ENCODE measurements at regions not wholly inside any gene's neighbourhood (a gene's known extent, or its start where the extent isn't known, plus 50 kb on each side); places are given as distances from the start of the nearest gene placed in this dataset.
"Not testable (repeated sequence)": the region's sequence is repeated elsewhere in the genome, so short reads cannot be mapped to it uniquely, and the experiment has no call there.

DNA sequence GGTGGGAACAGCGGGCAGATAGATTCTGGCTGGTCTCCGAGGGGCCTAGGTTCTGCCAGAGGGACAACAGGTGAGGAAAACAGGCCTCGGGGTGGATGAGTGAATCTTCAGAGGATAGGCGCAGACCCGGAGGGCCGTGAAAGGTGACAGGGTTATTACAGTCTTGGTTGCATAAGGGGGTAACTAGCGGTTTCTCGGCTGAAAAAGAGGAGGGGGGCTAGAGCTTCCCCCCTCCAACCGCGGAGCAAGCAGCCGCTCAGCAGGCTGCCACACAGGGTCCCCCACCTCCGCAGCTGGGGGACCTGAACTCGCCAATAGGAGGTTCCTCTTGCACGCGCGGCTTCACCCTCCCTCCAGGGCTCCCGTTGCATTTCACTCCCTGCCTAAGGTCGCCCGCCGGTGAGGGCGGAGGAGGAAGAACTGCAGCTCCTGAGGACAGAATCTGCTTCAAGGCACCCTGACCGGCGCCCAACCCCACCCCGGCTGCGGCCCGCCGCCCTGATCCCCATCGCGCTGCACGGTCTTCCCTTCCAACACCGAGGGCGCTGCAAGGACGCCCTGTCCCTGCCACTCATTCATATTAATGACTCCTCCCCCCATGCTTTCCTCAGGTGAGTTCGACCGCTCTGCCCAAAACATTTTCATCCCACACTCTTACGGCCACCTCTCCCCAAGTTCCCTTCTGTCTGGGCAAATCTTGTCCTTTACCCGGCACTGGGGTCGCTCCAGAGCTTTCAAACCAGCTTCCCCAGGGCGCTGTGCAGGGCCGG, 174.3 kb downstream of the SPATA31A6 start:
- H3K27ac ChIP-seq; H3K4me3 ChIP-seq; intact Hi-C loops (cut with DNase I; ENCODE audit: low total_unique reads); H3K36me3 ChIP-seq; H3K27me3 ChIP-seq; H3K4me1 ChIP-seq; H3K9me3 ChIP-seq; DNase-seq: not testable (repeated sequence)
- 18 to 47% (median 28%) methylated on average over 18 to 32 of the region's 40 CpGs for WGBS, 5 donors

DNA sequence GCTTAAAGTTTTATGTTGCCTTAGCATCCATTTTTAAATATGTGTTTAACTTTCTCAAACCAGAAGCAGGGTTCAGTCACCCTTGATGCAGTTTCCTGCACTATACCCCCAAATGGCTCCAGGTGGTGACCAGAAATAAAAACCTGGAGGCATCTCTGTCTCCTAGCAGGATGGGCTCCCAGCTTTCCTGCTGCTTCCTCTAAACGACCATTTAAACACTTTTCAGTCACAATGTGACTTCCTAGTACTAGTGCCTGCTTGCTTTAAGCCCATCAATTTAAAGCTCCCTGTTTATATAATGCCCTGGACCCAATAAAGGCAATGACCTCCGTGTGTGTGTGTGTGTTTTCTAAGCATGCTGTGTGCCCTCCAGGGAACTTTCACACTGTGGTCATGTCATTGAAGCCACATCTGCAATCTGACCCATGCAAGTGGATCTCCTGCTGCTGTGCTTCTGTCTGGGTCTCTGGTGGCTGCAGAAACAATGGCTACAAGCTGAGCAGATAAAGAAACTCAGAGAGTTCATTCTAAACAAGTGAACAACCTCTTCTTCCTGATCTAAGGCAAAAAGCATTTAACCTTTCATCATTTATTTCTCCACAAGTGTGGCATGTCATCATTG, 175.3 kb downstream of the SPATA31A6 start:
- H3K27me3 ChIP-seq; H3K36me3 ChIP-seq; intact Hi-C loops (cut with DNase I; ENCODE audit: low total_unique reads); H3K9me3 ChIP-seq; DNase-seq; H3K4me1 ChIP-seq; H3K27ac ChIP-seq; H3K4me3 ChIP-seq: not testable (repeated sequence)
- WGBS, 5 donors: 5 to 12% (median 9%) methylated on average over 2 of the region's 2 CpGs

DNA sequence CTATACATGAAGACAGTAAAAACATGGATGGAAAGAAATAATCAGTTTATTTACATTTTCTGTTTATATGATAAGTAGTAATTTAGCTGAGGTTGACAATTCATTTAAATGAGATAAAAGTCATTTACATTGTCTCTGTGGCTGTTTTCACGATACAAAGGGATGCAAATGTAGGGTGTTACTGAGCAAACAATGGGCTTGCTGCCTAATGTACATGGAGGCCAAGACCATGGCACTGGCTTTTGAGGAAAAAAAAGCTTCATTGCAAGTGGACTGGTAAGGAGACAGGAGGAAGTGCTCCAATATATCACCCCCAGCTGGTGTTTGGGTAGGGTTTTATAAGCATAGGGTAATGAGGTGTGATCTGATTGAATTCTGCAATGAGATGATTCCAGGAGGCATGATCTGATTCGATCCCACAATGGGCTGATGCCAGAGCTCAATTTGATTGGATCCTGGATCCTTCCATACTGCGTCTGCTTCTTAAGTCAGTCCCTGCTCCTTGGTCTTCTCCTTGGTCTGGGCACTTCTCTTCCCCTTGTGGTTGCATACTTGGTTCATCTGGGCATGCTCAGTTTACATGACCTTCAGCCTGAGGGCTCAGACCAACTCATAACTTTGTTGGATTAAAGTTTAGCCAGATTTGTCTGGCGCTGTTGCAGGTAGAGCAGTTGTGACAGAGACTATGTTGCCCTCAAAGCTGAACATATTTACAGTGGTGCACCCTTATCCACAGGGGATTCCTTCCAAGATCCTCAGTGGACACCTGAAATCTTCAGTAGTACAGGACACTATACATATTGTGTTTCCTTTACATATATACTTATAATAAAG, 181.2 kb downstream of the SPATA31A6 start:
- H3K4me3 ChIP-seq; H3K27me3 ChIP-seq; H3K36me3 ChIP-seq; H3K9me3 ChIP-seq; H3K27ac ChIP-seq; H3K4me1 ChIP-seq; intact Hi-C loops (cut with DNase I; ENCODE audit: low total_unique reads); DNase-seq: not testable (repeated sequence)
- WGBS, 5 donors: 32 to 79% (median 58%) methylated on average over 1 to 3 of the region's 4 CpGs

DNA sequence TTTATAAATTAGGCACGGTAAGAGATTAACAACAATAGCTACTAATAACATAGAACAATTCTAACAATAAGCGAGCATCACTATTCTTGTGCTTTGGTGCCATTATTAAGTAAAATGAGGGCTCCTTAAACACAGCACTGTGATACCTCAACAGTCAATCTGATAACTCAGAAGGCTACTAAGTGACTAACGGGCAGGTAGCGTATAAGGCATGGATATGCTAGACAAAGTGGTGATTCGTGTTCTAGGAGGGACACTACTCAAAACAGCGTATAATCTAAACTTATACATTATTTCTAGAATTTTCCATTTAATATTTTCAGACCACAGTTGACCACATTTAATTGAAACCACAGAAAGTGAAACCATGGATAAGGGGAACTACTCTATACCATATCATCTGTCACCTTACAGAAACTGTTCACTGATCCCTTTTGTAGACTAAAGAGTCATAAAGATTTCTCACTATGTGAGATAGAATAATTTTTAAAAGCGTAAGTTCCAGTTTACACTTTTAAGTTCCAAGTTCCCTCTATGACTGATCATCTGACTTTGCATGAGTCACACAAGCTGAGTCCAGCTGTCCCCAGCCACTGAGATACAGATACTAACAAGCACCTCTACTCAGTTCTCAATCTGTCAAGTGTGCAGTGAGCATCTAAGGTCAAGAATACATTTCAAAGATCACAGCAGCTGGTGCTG, 181.9 kb downstream of the SPATA31A6 start:
- H3K27me3 ChIP-seq; H3K4me1 ChIP-seq; H3K36me3 ChIP-seq; DNase-seq; H3K9me3 ChIP-seq; H3K27ac ChIP-seq; H3K4me3 ChIP-seq; intact Hi-C loops (cut with DNase I; ENCODE audit: low total_unique reads): not testable (repeated sequence)
- WGBS, 5 donors: 73 to 82% (median 79%) methylated on average over 6 to 7 of the region's 7 CpGs

DNA sequence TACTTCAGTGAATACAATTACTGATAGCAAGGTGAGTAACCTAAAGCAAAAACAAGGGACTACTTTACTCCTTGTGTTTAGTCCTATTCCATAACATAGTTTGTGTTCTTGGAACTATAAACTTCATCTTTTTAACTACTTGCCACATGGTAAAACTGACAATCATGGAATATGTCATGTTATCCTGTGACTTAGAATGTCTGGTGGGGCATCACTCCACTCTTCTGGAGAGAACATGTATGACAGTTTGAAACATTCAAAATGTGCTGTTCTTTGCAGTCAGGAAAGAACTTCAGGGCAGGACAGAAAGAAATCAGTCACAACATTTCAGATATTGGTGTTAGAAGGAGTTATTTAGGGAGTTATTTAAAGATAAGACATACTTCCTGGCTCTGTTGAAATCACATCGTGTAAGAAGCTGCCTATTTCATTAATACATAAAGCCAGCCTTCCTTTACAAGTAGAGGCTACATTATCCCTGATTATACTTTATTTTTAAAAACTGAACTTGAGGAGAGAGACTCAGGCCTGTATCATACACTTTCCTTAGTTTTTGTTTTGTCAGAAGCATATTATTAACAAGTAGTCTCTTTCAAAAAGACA, 184.9 kb downstream of the SPATA31A6 start:
- H3K36me3 ChIP-seq; intact Hi-C loops (cut with DNase I; ENCODE audit: low total_unique reads); H3K9me3 ChIP-seq; H3K4me1 ChIP-seq; H3K27ac ChIP-seq; H3K27me3 ChIP-seq; H3K4me3 ChIP-seq; DNase-seq: not testable (repeated sequence)
- 9 to 18% (median 14%) methylated on average over 1 of the region's 1 CpG for WGBS, 5 donors

DNA sequence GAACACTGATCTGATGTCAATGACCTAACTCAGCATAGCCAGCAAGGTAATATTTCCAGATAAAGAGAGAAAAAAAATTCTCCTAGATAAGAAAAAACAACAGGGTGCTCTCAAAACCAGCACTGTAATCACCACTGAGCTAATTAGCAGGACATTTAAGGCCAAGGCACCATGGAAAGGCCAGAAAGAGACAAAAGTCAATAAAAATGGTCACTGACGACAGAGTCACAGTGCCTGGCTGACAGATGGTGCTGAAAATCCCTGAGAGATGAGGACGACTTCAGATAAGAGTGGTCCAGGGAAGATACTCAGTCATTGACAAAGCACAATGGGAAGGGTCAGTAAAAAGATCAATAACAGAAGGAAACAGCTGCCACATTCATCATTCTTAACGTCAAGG, 186.7 kb downstream of the SPATA31A6 start:
- H3K27me3 ChIP-seq; H3K27ac ChIP-seq; intact Hi-C loops (cut with DNase I; ENCODE audit: low total_unique reads); H3K4me1 ChIP-seq; H3K36me3 ChIP-seq; H3K4me3 ChIP-seq; H3K9me3 ChIP-seq; DNase-seq: not testable (repeated sequence)
- WGBS, 5 donors: 10 to 67% (median 26%) methylated on average over 1 to 3 of the region's 3 CpGs

DNA sequence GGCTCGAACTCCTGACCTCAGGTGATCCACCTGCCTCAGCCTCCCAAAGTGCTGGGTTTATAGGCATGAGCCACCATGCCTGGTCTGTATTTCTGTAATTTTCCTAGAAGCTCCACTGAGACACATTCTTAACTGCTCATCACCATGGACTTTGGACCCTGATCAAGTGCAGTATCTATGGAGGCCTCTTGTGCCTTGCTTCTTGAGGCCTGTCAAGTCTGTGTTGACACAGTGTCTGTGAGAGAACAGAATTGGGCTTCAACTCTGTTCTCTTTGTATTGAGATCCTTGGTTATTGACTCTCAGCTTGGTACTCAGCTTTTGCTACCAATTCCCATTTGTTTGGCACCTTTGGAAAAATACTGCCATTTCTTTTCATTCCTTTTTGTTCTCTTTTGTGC, 188.0 kb downstream of the SPATA31A6 start:
- H3K27me3 ChIP-seq; H3K4me3 ChIP-seq; H3K9me3 ChIP-seq; H3K36me3 ChIP-seq; H3K27ac ChIP-seq; intact Hi-C loops (cut with DNase I; ENCODE audit: low total_unique reads); DNase-seq; H3K4me1 ChIP-seq: not testable (repeated sequence)
- 40 to 77% (median 71%) methylated on average over 1 of the region's 1 CpG for WGBS, 5 donors

DNA sequence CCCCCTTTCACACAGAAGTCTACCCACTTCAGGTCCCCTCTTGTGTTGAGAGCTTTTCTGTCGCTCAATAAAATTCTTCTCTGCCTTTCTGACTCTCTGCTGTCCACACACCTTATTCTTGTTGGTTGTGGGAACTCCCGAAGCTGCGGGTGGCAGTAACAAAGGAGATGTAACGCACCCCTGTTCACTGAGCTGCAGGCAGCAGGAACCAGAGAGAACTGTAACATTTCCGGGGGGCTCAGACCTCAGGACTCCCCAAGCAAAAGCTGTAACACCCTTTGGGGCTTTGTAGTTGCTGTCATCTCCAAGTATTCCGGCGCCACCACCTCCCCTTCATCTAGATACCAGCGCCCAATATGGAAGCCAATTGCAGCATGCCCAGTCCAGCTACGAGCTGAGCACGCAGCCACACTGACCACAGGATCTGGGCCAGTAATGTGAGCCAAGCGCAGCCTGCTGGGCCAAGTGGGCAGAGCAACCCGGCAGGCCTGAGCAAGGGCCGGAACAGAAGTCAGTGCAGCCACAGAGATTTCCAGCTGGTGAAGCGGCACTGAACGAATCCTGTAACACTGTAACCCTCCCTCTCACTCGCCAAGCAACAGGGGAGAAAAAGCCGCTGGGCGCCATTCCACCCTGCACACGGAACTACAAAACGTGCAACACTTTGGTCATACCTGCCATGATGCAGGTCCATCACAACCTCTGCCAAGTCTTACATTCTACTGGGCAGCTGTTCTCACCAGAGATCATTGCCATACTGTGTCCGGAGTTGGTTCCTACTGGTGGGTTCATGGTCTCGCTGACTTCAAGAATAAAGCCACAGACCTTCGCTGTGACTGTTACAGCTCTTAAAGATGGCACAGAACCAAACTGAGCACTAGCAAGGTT, 194.3 kb downstream of the SPATA31A6 start:
- H3K4me3 ChIP-seq; DNase-seq; intact Hi-C loops (cut with DNase I; ENCODE audit: low total_unique reads); H3K4me1 ChIP-seq; H3K27me3 ChIP-seq; H3K27ac ChIP-seq; H3K36me3 ChIP-seq: not testable (repeated sequence)
- peaks cover 0 to 28% (median 10%) of the 10 kb centered on the region in 4 donors for H3K9me3 ChIP-seq
- 79 to 87% (median 84%) methylated on average over 22 to 23 of the region's 23 CpGs for whole genome bisulfite sequencing, 5 donors

All from stomach (tissue), 8 donors.